ENCODE measurements at regions not wholly inside any gene's neighbourhood (a gene's known extent, or its start where the extent isn't known, plus 50 kb on each side); places are given as distances from the start of the nearest gene placed in this dataset.

DNA sequence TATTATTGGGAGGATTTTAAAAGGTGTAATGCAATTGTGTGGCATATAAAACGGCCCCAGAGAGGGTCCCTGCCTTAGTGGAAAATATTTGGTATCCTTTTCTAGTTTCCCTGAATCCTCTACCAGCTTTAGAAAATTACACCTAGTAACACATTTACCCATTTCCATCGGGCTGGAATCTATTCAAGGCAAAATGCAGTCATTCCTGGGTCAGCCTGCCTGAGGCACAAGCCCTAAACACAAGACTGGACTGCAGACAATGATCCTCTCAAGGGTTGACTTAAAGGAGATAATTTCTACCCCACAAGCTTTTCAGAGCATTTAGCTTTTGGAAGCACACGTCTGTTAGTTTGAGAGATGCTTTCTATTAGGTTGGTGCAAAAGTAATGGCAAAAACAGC lies 124.4 kb upstream of the ADAMTSL1 start:
- peaks cover 3% of the 10 kb centered on the region for H3K27me3 Mint-ChIP-seq (ENCODE audit: low read depth)
- H3K9me3 Mint-ChIP-seq (ENCODE audit: low read depth) = no peaks in the 10 kb centered on the region
- H3K36me3 Mint-ChIP-seq (ENCODE audit: low read depth) = no peaks in the 10 kb centered on the region
- H3K4me3 Mint-ChIP-seq (ENCODE audit: unreplicated experiment) = no peak overlapping the region
- peaks cover 19% of the 10 kb centered on the region for H3K4me1 Mint-ChIP-seq (ENCODE audit: low read depth)
- TF ChIP-seq, protein P1, sequence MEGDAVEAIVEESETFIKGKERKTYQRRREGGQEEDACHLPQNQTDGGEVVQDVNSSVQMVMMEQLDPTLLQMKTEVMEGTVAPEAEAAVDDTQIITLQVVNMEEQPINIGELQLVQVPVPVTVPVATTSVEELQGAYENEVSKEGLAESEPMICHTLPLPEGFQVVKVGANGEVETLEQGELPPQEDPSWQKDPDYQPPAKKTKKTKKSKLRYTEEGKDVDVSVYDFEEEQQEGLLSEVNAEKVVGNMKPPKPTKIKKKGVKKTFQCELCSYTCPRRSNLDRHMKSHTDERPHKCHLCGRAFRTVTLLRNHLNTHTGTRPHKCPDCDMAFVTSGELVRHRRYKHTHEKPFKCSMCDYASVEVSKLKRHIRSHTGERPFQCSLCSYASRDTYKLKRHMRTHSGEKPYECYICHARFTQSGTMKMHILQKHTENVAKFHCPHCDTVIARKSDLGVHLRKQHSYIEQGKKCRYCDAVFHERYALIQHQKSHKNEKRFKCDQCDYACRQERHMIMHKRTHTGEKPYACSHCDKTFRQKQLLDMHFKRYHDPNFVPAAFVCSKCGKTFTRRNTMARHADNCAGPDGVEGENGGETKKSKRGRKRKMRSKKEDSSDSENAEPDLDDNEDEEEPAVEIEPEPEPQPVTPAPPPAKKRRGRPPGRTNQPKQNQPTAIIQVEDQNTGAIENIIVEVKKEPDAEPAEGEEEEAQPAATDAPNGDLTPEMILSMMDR (IDR thresholded peaks at IDR 0.05) = no peak
- H3K27ac Mint-ChIP-seq (ENCODE audit: unreplicated experiment) = no peak overlapping the region
- no peak for DNase-seq (ENCODE audit: low spot score)

DNA sequence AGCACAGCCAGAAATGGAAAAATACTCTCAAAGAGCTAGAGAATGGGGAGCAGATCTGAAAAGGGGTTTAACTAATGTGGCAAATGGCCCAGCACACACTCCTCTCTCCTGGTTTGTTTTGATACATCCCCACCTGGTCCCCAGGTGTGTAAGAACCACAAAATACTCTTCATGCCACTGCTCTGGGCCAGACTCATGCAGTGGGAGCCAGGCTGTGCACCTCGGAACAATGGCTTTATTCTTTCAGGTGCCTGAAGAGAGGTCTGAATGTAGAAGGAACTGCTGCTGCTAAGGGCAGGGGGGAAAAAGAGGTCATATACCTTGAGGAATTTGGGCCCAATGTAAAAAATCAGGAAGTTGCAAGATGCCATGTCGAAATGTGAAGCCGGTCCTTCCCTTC lies 123.9 kb upstream of the ADAMTSL1 start:
- no peaks in the 10 kb centered on the region for H3K36me3 Mint-ChIP-seq (ENCODE audit: low read depth)
- no peaks in the 10 kb centered on the region for H3K9me3 Mint-ChIP-seq (ENCODE audit: low read depth)
- DNase-seq (ENCODE audit: low spot score) = no peak
- H3K27ac Mint-ChIP-seq (ENCODE audit: unreplicated experiment) = no peak overlapping the region
- peaks cover 19% of the 10 kb centered on the region for H3K4me1 Mint-ChIP-seq (ENCODE audit: low read depth)
- no peak overlapping the region for H3K4me3 Mint-ChIP-seq (ENCODE audit: unreplicated experiment)
- TF ChIP-seq, protein P1 (IDR thresholded peaks at IDR 0.05) = no peak
- peaks cover 3% of the 10 kb centered on the region for H3K27me3 Mint-ChIP-seq (ENCODE audit: low read depth)

DNA sequence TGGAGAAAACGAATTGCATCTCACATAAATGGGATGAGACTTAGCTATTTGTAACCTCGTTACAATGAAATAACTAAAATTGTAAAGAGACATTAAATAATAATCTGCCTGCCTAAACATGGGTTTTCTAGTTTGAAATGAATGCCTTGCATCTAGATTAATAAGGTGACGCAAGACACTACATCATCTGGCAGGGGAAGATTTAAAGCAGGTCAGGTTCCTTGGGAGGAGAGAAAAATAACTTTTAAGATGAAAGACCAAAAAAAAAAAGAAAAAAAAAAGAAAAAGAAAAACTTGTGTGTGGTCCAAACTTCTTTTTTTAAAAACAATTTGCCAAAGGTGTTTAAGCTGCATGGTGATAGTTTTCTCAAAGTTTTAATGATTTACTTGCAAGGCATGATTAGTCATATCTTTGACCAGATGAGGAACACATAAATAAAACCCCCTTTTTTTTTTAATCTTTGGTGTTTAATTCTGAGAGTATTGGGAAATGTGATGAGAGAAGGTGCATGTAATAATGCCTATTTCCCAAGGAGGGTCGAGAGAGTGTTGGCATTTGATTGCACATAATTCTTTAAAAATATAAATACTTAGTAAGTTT lies 122.9 kb upstream of the ADAMTSL1 start:
- Mint-ChIP-seq H3K36me3 (ENCODE audit: low read depth) (no peaks in the 10 kb centered on the region), H3K9me3 (ENCODE audit: low read depth) (no peaks in the 10 kb centered on the region)
- TF ChIP-seq, protein P1 (IDR thresholded peaks at IDR 0.05) = no peak

DNA sequence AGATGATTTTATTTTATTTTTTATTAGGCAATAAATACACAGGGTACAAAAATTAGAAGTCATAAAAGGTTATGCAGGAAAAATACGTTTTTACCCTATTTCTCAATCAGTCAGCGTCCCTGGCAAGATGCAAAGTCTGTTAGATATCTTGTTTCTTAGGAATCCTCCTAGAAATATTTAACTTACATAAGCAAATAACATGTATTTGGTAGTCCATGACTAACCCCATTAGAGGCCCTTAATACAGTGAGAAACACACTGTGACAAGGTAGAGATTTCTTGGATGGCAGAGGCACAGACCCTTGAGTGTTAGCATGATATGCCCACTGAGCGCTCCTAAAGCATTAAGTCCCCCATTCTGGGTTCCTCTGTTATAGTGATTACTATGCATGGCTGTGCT lies 121.2 kb upstream of the ADAMTSL1 start:
- TF ChIP-seq, protein P1 (IDR thresholded peaks at IDR 0.05) = no peak
- no peaks in the 10 kb centered on the region for H3K9me3 Mint-ChIP-seq (ENCODE audit: low read depth)
- H3K27ac Mint-ChIP-seq (ENCODE audit: unreplicated experiment) = no peak overlapping the region
- DNase-seq (ENCODE audit: low spot score) = no peak
- H3K27me3 Mint-ChIP-seq (ENCODE audit: low read depth) = peaks cover 3% of the 10 kb centered on the region
- no peak overlapping the region for H3K4me3 Mint-ChIP-seq (ENCODE audit: unreplicated experiment)
- H3K4me1 Mint-ChIP-seq (ENCODE audit: low read depth) = peaks cover 6% of the 10 kb centered on the region
- H3K36me3 Mint-ChIP-seq (ENCODE audit: low read depth) = no peaks in the 10 kb centered on the region

More for the DNA sequence above, 122.9 kb upstream of the ADAMTSL1 start:
- Mint-ChIP-seq H3K4me1 (ENCODE audit: low read depth) (peaks cover 19% of the 10 kb centered on the region), H3K27me3 (ENCODE audit: low read depth) (peaks cover 3% of the 10 kb centered on the region), H3K4me3 (ENCODE audit: unreplicated experiment) (no peak overlapping the region), H3K27ac (ENCODE audit: unreplicated experiment) (no peak overlapping the region)
- no peak for DNase-seq (ENCODE audit: low spot score)

DNA sequence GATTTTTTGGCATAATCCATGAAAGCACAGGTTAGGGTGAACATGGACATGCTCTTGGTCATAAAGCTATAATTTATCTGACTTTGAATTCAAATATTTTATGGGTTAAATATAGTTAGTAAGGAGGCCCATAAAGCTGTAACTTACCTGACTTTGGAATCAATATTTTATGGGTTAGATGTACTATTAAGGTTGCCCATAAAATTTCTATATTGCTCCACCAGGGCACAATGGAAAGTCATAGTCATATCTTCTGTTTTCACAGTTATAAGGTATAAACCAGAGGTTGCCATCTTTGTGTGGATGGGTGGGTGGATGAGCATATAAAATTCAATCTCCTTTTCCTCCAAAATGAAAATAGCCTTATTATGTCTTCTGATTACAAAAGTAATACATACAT lies 120.5 kb upstream of the ADAMTSL1 start:
- Mint-ChIP-seq H3K9me3 (ENCODE audit: low read depth) (no peaks in the 10 kb centered on the region), H3K4me3 (ENCODE audit: unreplicated experiment) (no peak overlapping the region), H3K36me3 (ENCODE audit: low read depth) (no peaks in the 10 kb centered on the region), H3K27me3 (ENCODE audit: low read depth) (peaks cover 3% of the 10 kb centered on the region), H3K4me1 (ENCODE audit: low read depth) (no peaks in the 10 kb centered on the region), H3K27ac (ENCODE audit: unreplicated experiment) (no peak overlapping the region)
- TF ChIP-seq, protein P1 (IDR thresholded peaks at IDR 0.05) = no peak
- DNase-seq (ENCODE audit: low spot score) = no peak
